PC-9 (cell line): ENCODE measurements at regions not wholly inside any gene's neighbourhood (a gene's known extent, or its start where the extent isn't known, plus 50 kb on each side); places are given as distances from the start of the nearest gene placed in this dataset.
"Not testable (repeated sequence)": the region's sequence is repeated elsewhere in the genome, so short reads cannot be mapped to it uniquely, and the experiment has no call there.

Experiments
- BruUV-seq: library from RNA; stranded (reverse); fragments of 400-500 nt; replicated peaks from 2 replicates; lab custom pipeline; 2021; lab: Mats Ljungman, UMichigan
- CTCF ChIA-PET: fragments of 300-600 bp; sonication (Branson Sonifier 250); formaldehyde crosslinking; loops from one replicate; lab custom pipeline; 2022; ENCODE audit warnings: antibody characterized with exemption; lab: Charles Lee
- POLR2A ChIA-PET: fragments of 300-600 bp; sonication (Branson Sonifier 250); formaldehyde crosslinking; loops from one replicate; lab custom pipeline; 2022; ENCODE audit warnings: antibody characterized with exemption; ENCODE audit not compliant: unreplicated experiment; lab: Charles Lee
- DNase-seq, 2 experiments: peaks; one replicate each; pipeline versions ENCODE4 v3.0.0 to v3.0.0-alpha.2; 2015 to 2022; ENCODE audit warnings: mixed read lengths in 1 of 2
- H2AFZ ChIP-seq: fragments of 200-600 bp; sonication (generic); 2 replicates; pipeline ENCODE4 v1.8.1; 2017; ENCODE audit warnings: antibody characterized with exemption
- H3F3A ChIP-seq: fragments of 200-600 bp; sonication (generic); 2 replicates; pipeline ENCODE4 v1.8.1; 2017; ENCODE audit warnings: antibody characterized with exemption, mild to moderate bottlenecking, low read depth; ENCODE audit not compliant: insufficient read depth
- H3K27ac ChIP-seq: fragments of 200-600 bp; sonication (generic); 2 replicates; pipeline ENCODE4 v1.6.1; 2016; ENCODE audit warnings: mixed run types
- H3K27me3 ChIP-seq: fragments of 200-600 bp; sonication (generic); 2 replicates; pipeline ENCODE4 v1.6.1; 2016; ENCODE audit warnings: low read depth, mixed run types; ENCODE audit not compliant: insufficient read depth
- H3K36me3 ChIP-seq: fragments of 200-600 bp; sonication (generic); 2 replicates; pipeline ENCODE4 v1.6.1; 2016; ENCODE audit warnings: low read depth, mixed run types
- H3K4me1 ChIP-seq: fragments of 200-600 bp; sonication (generic); replicated peaks from 2 replicates; pipeline ENCODE4 v1.6.1; 2016; ENCODE audit warnings: mixed run types; ENCODE audit not compliant: insufficient read depth
- H3K4me2 ChIP-seq: fragments of 200-600 bp; sonication (generic); 2 replicates; pipeline ENCODE4 v1.6.1; 2017; ENCODE audit warnings: mixed run types
- H3K4me3 ChIP-seq: fragments of 200-600 bp; sonication (generic); 2 replicates; pipeline ENCODE4 v1.6.1; 2016; ENCODE audit warnings: mixed run types
- H3K79me2 ChIP-seq: fragments of 200-600 bp; sonication (generic); 2 replicates; pipeline ENCODE4 v1.6.1; 2017; ENCODE audit warnings: low read depth, mixed run types
- H3K9me2 ChIP-seq: fragments of 200-600 bp; sonication (generic); 2 replicates; pipeline ENCODE4 v1.8.1; 2017; ENCODE audit warnings: mild to moderate bottlenecking; ENCODE audit not compliant: insufficient read depth
- H3K9me3 ChIP-seq: fragments of 200-600 bp; sonication (generic); 2 replicates; pipeline ENCODE4 v1.8.1; 2016; ENCODE audit warnings: low read depth; ENCODE audit not compliant: insufficient read depth
- H4K20me1 ChIP-seq: fragments of 200-600 bp; sonication (generic); 2 replicates; pipeline ENCODE4 v1.8.1; 2017; ENCODE audit not compliant: insufficient read depth
- EZH2 ChIP-seq: fragments of 200-600 bp; sonication (generic); IDR thresholded peaks from 2 replicates; pipeline ENCODE4 v1.8.0; 2017; ENCODE audit warnings: antibody characterized with exemption, low read depth
- intact Hi-C: fragments of 100-400 bp; cut with micrococcal nuclease; formaldehyde crosslinking; loops from one replicate; pipeline ENCODE4 v1.10.0; 2022; ENCODE audit not compliant: unreplicated experiment
- TF ChIP-seq, protein P1 (sequence below): fragments of 200-600 bp; sonication (generic); conservative IDR thresholded peaks from 2 replicates; pipeline ENCODE4 v1.6.1; 2017; ENCODE audit warnings: mixed run types, antibody characterized with exemption, mild to moderate bottlenecking, moderate library complexity

- H3K9me2 ChIP-seq, intact Hi-C loops, H3K27ac ChIP-seq, H3F3A ChIP-seq, H3K4me2 ChIP-seq, H3K79me2 ChIP-seq, H3K27me3 ChIP-seq, DNase-seq, BruUV-seq, H4K20me1 ChIP-seq, H3K4me3 ChIP-seq, H2AFZ ChIP-seq, POLR2A ChIA-PET, H3K9me3 ChIP-seq, H3K36me3 ChIP-seq: not testable (repeated sequence)
- CTCF ChIA-PET: interaction anchor here (0.6 kb wide), 1 partner anchor 847 kb away, joined by 3 read pairs; no protein-coding TSS in a partner anchor
- peaks cover 25% of the 10 kb centered on the region for H3K4me1 ChIP-seq
Measured at GRCh38 chr10:32135796-32136195, 79.6 kb upstream of the KIF5B start.

GRCh38 chr10:32132357-32132946 is 76.2 kb upstream of the KIF5B start:
- no peak overlapping the region for H3K4me2 ChIP-seq
- H3F3A ChIP-seq: no peaks in the 10 kb centered on the region
- no peaks in the 10 kb centered on the region for H4K20me1 ChIP-seq
- no peaks in the 10 kb centered on the region for H3K9me2 ChIP-seq
- H3K4me1 ChIP-seq: peaks cover 11% of the 10 kb centered on the region; the same call in 1 of the 2 replicates
- CTCF ChIA-PET: interaction anchor here (0.6 kb wide), 1 partner anchor 22 kb away, joined by 3 read pairs; no protein-coding TSS in a partner anchor
- H3K9me3 ChIP-seq: no peaks in the 10 kb centered on the region
- TF ChIP-seq, protein P1, sequence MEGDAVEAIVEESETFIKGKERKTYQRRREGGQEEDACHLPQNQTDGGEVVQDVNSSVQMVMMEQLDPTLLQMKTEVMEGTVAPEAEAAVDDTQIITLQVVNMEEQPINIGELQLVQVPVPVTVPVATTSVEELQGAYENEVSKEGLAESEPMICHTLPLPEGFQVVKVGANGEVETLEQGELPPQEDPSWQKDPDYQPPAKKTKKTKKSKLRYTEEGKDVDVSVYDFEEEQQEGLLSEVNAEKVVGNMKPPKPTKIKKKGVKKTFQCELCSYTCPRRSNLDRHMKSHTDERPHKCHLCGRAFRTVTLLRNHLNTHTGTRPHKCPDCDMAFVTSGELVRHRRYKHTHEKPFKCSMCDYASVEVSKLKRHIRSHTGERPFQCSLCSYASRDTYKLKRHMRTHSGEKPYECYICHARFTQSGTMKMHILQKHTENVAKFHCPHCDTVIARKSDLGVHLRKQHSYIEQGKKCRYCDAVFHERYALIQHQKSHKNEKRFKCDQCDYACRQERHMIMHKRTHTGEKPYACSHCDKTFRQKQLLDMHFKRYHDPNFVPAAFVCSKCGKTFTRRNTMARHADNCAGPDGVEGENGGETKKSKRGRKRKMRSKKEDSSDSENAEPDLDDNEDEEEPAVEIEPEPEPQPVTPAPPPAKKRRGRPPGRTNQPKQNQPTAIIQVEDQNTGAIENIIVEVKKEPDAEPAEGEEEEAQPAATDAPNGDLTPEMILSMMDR: no peak
- TF ChIP-seq EZH2: no peak
- H2AFZ ChIP-seq: no peak overlapping the region
- no peaks in the 10 kb centered on the region for H3K79me2 ChIP-seq
- no peak overlapping the region for H3K4me3 ChIP-seq
- POLR2A ChIA-PET: no interaction called here
- intact Hi-C loops: no loop called here
- no peaks in the 10 kb centered on the region for H3K27me3 ChIP-seq
- no TSS peak for BruUV-seq
- DNase-seq: no peak
- no peak overlapping the region for H3K27ac ChIP-seq
- no peaks in the 10 kb centered on the region for H3K36me3 ChIP-seq

GRCh38 chr10:32131388-32131787 is 75.2 kb upstream of the KIF5B start:
- Histone ChIP-seq H3K27me3 (no peaks in the 10 kb centered on the region), H3K4me2 (peak overlapping the region; percentile 11; the same call in 1 of the 2 replicates), H3K9me3 (no peaks in the 10 kb centered on the region), H3F3A (no peaks in the 10 kb centered on the region), H3K79me2 (no peaks in the 10 kb centered on the region), H4K20me1 (no peaks in the 10 kb centered on the region), H3K4me1 (peaks cover 11% of the 10 kb centered on the region; the same call in 1 of the 2 replicates), H3K27ac (no peak overlapping the region), H2AFZ (no peak overlapping the region), H3K36me3 (no peaks in the 10 kb centered on the region), H3K9me2 (no peaks in the 10 kb centered on the region), H3K4me3 (no peak overlapping the region)
- DNase-seq: no peak
- no peak for TF ChIP-seq EZH2
- TF ChIP-seq, protein P1: no peak
- CTCF ChIA-PET: no interaction called here
- POLR2A ChIA-PET: no interaction called here
- no TSS peak for BruUV-seq
- intact Hi-C loops: no loop called here

GRCh38 chr10:32130788-32131187 is 74.6 kb upstream of the KIF5B start:
- Histone ChIP-seq H2AFZ (no peak overlapping the region), H3K9me3 (no peaks in the 10 kb centered on the region), H3K4me1 (peaks cover 11% of the 10 kb centered on the region; the same call in 1 of the 2 replicates), H3K9me2 (no peaks in the 10 kb centered on the region), H3F3A (no peaks in the 10 kb centered on the region), H3K27ac (no peak overlapping the region), H4K20me1 (no peaks in the 10 kb centered on the region), H3K4me2 (no peak overlapping the region), H3K36me3 (no peaks in the 10 kb centered on the region), H3K79me2 (no peaks in the 10 kb centered on the region), H3K4me3 (no peak overlapping the region), H3K27me3 (no peaks in the 10 kb centered on the region)
- BruUV-seq: no TSS peak
- DNase-seq: no peak
- POLR2A ChIA-PET: no interaction called here
- intact Hi-C loops: no loop called here
- CTCF ChIA-PET: no interaction called here
- TF ChIP-seq, protein P1: no peak
- no peak for TF ChIP-seq EZH2
